Astrocyte (in vitro differentiated cells and primary cell): ENCODE measurements at regions not wholly inside any gene's neighbourhood (a gene's known extent, or its start where the extent isn't known, plus 50 kb on each side); places are given as distances from the start of the nearest gene placed in this dataset.

Experiments
- DNase-seq: peaks from one replicate; pipeline ENCODE4 v3.0.0-alpha.2; 2010; ENCODE audit warnings: low read depth
- FAIRE-seq: peaks from 2 replicates; lab custom pipeline; 2011; peaks lifted over from hg19 to GRCh38; lab: Jason Lieb, UNC
- H2AFZ ChIP-seq: 2 replicates; pipeline ENCODE4 v1.6.0; 2012; ENCODE audit warnings: low read depth, low read length, inconsistent platforms
- H3K27ac ChIP-seq: 2 replicates; pipeline ENCODE4 v1.5.1; 2011; ENCODE audit warnings: low read depth, low read length, inconsistent platforms
- H3K27me3 ChIP-seq: 2 replicates; pipeline ENCODE4 v1.6.0; 2011; ENCODE audit warnings: low read length, inconsistent platforms; ENCODE audit not compliant: insufficient read depth
- H3K36me3 ChIP-seq: 2 replicates; pipeline ENCODE4 v1.5.1; 2011; ENCODE audit warnings: low read length, inconsistent platforms; ENCODE audit not compliant: insufficient read depth
- H3K4me1 ChIP-seq: 2 replicates; pipeline ENCODE4 v1.5.1; 2011; ENCODE audit warnings: low read length, inconsistent platforms; ENCODE audit not compliant: insufficient read depth
- H3K4me2 ChIP-seq: 2 replicates; pipeline ENCODE4 v1.6.0; 2012; ENCODE audit warnings: low read length, inconsistent platforms
- H3K4me3 ChIP-seq: 2 replicates; pipeline ENCODE4 v1.5.1; 2011; ENCODE audit warnings: low read depth, mild to moderate bottlenecking, low read length, inconsistent platforms; ENCODE audit not compliant: insufficient read depth
- H3K79me2 ChIP-seq: 2 replicates; pipeline ENCODE4 v1.6.0; 2012; ENCODE audit warnings: mild to moderate bottlenecking, low read length, inconsistent platforms; ENCODE audit not compliant: insufficient read depth
- H3K9ac ChIP-seq: 2 replicates; pipeline ENCODE4 v1.6.0; 2012; ENCODE audit warnings: mild to moderate bottlenecking, low read length, inconsistent platforms
- H3K9me3 ChIP-seq: 2 replicates; pipeline ENCODE4 v1.5.1; 2012; ENCODE audit warnings: low read depth, mild to moderate bottlenecking, low read length, inconsistent platforms; ENCODE audit not compliant: insufficient read depth
- H4K20me1 ChIP-seq: 2 replicates; pipeline ENCODE4 v1.6.0; 2012; ENCODE audit warnings: low read length, inconsistent platforms; ENCODE audit not compliant: insufficient read depth
- H3K27ac Mint-ChIP-seq: one replicate; pipeline ENCODE4 v1.8.0; 2021; ENCODE audit warnings: mild to moderate bottlenecking, mixed read lengths; ENCODE audit not compliant: unreplicated experiment
- H3K27me3 Mint-ChIP-seq: one replicate; pipeline ENCODE4 v1.8.0; 2021; ENCODE audit warnings: low read depth, mixed read lengths; ENCODE audit not compliant: unreplicated experiment
- H3K36me3 Mint-ChIP-seq: one replicate; pipeline ENCODE4 v1.8.0; 2021; ENCODE audit warnings: low read depth, mixed read lengths; ENCODE audit not compliant: unreplicated experiment
- H3K4me1 Mint-ChIP-seq: one replicate; pipeline ENCODE4 v1.8.0; 2021; ENCODE audit warnings: low read depth, mixed read lengths; ENCODE audit not compliant: unreplicated experiment
- H3K4me3 Mint-ChIP-seq: one replicate; pipeline ENCODE4 v1.8.0; 2021; ENCODE audit warnings: mild to moderate bottlenecking, moderate library complexity, mixed read lengths; ENCODE audit not compliant: unreplicated experiment
- H3K9me3 Mint-ChIP-seq: one replicate; pipeline ENCODE4 v1.8.0; 2021; ENCODE audit warnings: mild to moderate bottlenecking, mixed read lengths; ENCODE audit not compliant: unreplicated experiment
- CTCF ChIP-seq: IDR thresholded peaks from 2 replicates; pipeline ENCODE4 v1.5.1; 2011; ENCODE audit warnings: low read depth, mild to moderate bottlenecking, inconsistent platforms, low read length, moderate library complexity; ENCODE audit not compliant: insufficient read depth
- EZH2 ChIP-seq: IDR thresholded peaks from 2 replicates; pipeline ENCODE4 v1.6.1; 2012; ENCODE audit warnings: mild to moderate bottlenecking, low read length, inconsistent platforms; ENCODE audit not compliant: insufficient read depth

- Histone ChIP-seq H3K27me3 (no peaks in the 10 kb centered on the region), H3K4me2 (peak overlapping the region; percentile 74), H3K4me1 (peaks cover 14% of the 10 kb centered on the region), H4K20me1 (no peaks in the 10 kb centered on the region), H2AFZ (no peak overlapping the region), H3K9me3 (no peaks in the 10 kb centered on the region), H3K27ac (peak overlapping the region; percentile 57), H3K36me3 (no peaks in the 10 kb centered on the region), H3K9ac (peak overlapping the region; percentile 34), H3K79me2 (no peaks in the 10 kb centered on the region), H3K4me3 (no peak overlapping the region)
- Mint-ChIP-seq H3K9me3 (no peaks in the 10 kb centered on the region), H3K36me3 (no peaks in the 10 kb centered on the region), H3K4me1 (peaks cover 11% of the 10 kb centered on the region), H3K27ac (peak overlapping the region; percentile 59), H3K4me3 (no peak overlapping the region), H3K27me3 (no peaks in the 10 kb centered on the region)
- TF ChIP-seq CTCF = no peak
- TF ChIP-seq EZH2 = no peak
- DNase-seq (peak; percentile 54), FAIRE-seq (no peak)
These were observed 124.2 kb upstream of the EOLA2 start for GRCh38 chrX:150062292-150063137.

GRCh38 chrX:150063138-150063518 lies 124.8 kb upstream of the EOLA2 start:
- Histone ChIP-seq H4K20me1 (no peaks in the 10 kb centered on the region), H3K36me3 (no peaks in the 10 kb centered on the region), H2AFZ (no peak overlapping the region), H3K27me3 (no peaks in the 10 kb centered on the region), H3K9ac (peak overlapping the region; percentile 34), H3K4me3 (no peak overlapping the region), H3K79me2 (no peaks in the 10 kb centered on the region), H3K4me2 (peak overlapping the region; percentile 74), H3K27ac (peak overlapping the region; percentile 57), H3K4me1 (peaks cover 14% of the 10 kb centered on the region), H3K9me3 (no peaks in the 10 kb centered on the region)
- H3K36me3 Mint-ChIP-seq = no peaks in the 10 kb centered on the region
- FAIRE-seq = peak; percentile 89
- H3K27me3 Mint-ChIP-seq = no peaks in the 10 kb centered on the region
- no peak overlapping the region for H3K4me3 Mint-ChIP-seq
- DNase-seq = no peak
- H3K27ac Mint-ChIP-seq = peak overlapping the region; percentile 59
- TF ChIP-seq EZH2 (no peak), CTCF (no peak)
- H3K4me1 Mint-ChIP-seq = peaks cover 11% of the 10 kb centered on the region
- H3K9me3 Mint-ChIP-seq = no peaks in the 10 kb centered on the region

- no peak overlapping the region for H3K27ac ChIP-seq
- H3K27ac Mint-ChIP-seq = no peak overlapping the region
- FAIRE-seq (no peak), DNase-seq (no peak)
- H3K36me3 Mint-ChIP-seq = no peaks in the 10 kb centered on the region
- TF ChIP-seq EZH2 = no peak
- no peak for TF ChIP-seq CTCF
- no peaks in the 10 kb centered on the region for H3K79me2 ChIP-seq
- no peak overlapping the region for H3K4me3 ChIP-seq
- no peak overlapping the region for H3K9ac ChIP-seq
- H2AFZ ChIP-seq = no peak overlapping the region
- peaks cover 14% of the 10 kb centered on the region for H3K4me1 ChIP-seq
- no peaks in the 10 kb centered on the region for H4K20me1 ChIP-seq
- H3K27me3 Mint-ChIP-seq = no peaks in the 10 kb centered on the region
- H3K4me3 Mint-ChIP-seq = no peak overlapping the region
- peaks cover 10% of the 10 kb centered on the region for H3K4me1 Mint-ChIP-seq
- H3K36me3 ChIP-seq = no peaks in the 10 kb centered on the region
- H3K9me3 Mint-ChIP-seq = no peaks in the 10 kb centered on the region
- no peak overlapping the region for H3K4me2 ChIP-seq
- no peaks in the 10 kb centered on the region for H3K27me3 ChIP-seq
- no peaks in the 10 kb centered on the region for H3K9me3 ChIP-seq
These were observed 125.4 kb upstream of the EOLA2 start for GRCh38 chrX:150063674-150064073.
